Natural killer cell treated with Interleukin-12 subunit alpha and Interleukin-12 subunit beta and Interleukin-15 and Interleukin-18, amount 100 ng/mL, for 72 hours (primary cell): ENCODE measurements at regions not wholly inside any gene's neighbourhood (a gene's known extent, or its start where the extent isn't known, plus 50 kb on each side); places are given as distances from the start of the nearest gene placed in this dataset.

Experiments used
- ATAC-seq, 2 donors: fragments of 150-1000 bp; cut with Tn5 transposase in 1 of 2; sonication (Bioruptor Pico), chemical (Tn5 transposase) in 1 of 2; 2 replicates each; pipeline ENCODE4 v1.10.0; 2021
- DNase-seq: peaks from one replicate; pipeline ENCODE4 v3.0.0; 2022; ENCODE audit warnings: low spot score
- H3K27ac Mint-ChIP-seq, 2 donors: 1 replicate in 1 of 2; 2 replicates in 1 of 2; pipeline ENCODE4 v1.8.0; 2022; ENCODE audit warnings: mixed read lengths in 2 of 2, mild to moderate bottlenecking in 1 of 2, moderate library complexity in 1 of 2
- H3K27me3 Mint-ChIP-seq, 2 donors: 1 replicate in 1 of 2; 2 replicates in 1 of 2; pipeline ENCODE4 v1.8.0; 2022; ENCODE audit warnings: mixed read lengths in 2 of 2
- H3K36me3 Mint-ChIP-seq: one replicate; pipeline ENCODE4 v1.8.0; 2022; ENCODE audit warnings: mixed read lengths
- H3K4me1 Mint-ChIP-seq, 2 donors: 1 replicate in 1 of 2; 2 replicates in 1 of 2; pipeline ENCODE4 v1.8.0; 2022; ENCODE audit warnings: low read depth in 2 of 2, mixed read lengths in 2 of 2, mild to moderate bottlenecking in 1 of 2
- H3K4me3 Mint-ChIP-seq: one replicate; pipeline ENCODE4 v1.8.0; 2022; ENCODE audit warnings: mixed read lengths
- H3K9me3 Mint-ChIP-seq: 2 replicates; pipeline ENCODE4 v1.8.0; 2022; ENCODE audit warnings: mixed read lengths

DNA sequence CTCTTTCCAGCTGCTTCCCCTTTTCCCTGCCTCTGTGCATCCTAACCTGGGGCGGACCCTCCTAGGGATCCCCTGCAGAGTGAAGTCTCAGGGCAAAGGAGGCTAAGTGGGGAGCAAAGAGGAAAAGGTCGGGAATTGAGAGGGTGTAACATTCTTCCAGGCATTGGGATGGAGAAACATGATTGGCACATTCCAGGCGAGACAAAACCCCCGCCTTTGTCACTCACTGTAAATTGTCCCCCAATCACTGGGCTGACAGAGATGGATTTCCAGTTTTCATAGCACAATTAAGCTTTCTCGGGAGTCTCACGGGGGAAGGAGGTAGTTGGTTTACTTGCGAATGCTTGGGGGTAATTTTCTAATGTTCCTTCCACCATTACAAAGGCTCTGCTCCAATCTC lies 74.9 kb downstream of the MIAT start:
- no peak overlapping the region for H3K27ac Mint-ChIP-seq
- peaks cover 3% of the 10 kb centered on the region for H3K36me3 Mint-ChIP-seq
- H3K27me3 Mint-ChIP-seq: no peaks in the 10 kb centered on the region
- no peak overlapping the region for H3K4me3 Mint-ChIP-seq
- ATAC-seq (no peak), DNase-seq (no peak)
- H3K9me3 Mint-ChIP-seq: no peaks in the 10 kb centered on the region
- peaks cover 7 to 18% of the 10 kb centered on the region in 2 donors for H3K4me1 Mint-ChIP-seq

DNA sequence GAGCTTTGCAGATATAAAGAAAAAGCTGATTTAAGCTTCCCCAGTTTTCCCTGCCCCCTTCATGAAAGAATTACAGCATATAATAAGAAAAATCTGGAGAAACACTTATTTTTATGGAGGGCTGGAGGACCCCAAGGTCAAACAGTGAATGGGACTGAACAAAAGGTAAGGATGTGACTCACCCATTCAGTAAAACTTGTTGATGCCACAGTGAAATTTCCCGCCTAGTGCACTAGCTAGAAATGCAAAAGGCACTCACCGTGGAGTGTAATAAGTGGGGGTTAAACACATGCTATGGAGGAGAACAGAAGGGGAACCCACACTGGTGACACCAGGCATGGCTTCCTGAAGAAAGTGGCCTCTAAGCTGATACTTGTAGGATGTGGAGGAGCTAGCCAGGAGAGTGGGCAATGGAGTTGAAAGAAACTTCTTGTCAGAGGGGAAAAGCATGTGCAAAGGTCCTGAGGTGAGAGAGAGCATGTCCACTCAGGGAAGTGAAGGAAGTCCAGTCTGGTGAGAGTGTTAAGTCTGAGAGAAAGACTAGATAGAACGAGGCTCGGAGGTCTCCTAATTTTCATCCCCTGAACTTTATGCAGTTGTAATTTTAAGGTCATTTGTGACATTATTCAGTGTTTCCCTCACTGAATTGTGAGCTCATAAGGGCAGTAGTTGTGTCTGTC lies 77.1 kb downstream of the MIAT start:
- H3K27me3 Mint-ChIP-seq: no peaks in the 10 kb centered on the region
- no peaks in the 10 kb centered on the region for H3K9me3 Mint-ChIP-seq
- H3K4me1 Mint-ChIP-seq: peaks cover 7 to 16% of the 10 kb centered on the region in 2 donors

GRCh38 chr22:26735019-26735409 lies 77.6 kb downstream of the MIAT start:
- Mint-ChIP-seq H3K9me3 (no peaks in the 10 kb centered on the region), H3K4me3 (no peak overlapping the region), H3K27me3 (no peaks in the 10 kb centered on the region), H3K27ac (no peak overlapping the region), H3K36me3 (no peaks in the 10 kb centered on the region), H3K4me1 (peaks cover 7 to 15% of the 10 kb centered on the region in 2 donors)
- DNase-seq: no peak
- ATAC-seq: no peak

More for the DNA sequence above, 77.1 kb downstream of the MIAT start:
- H3K27ac Mint-ChIP-seq: no peak overlapping the region
- DNase-seq: no peak
- no peaks in the 10 kb centered on the region for H3K36me3 Mint-ChIP-seq
- no peak for ATAC-seq
- no peak overlapping the region for H3K4me3 Mint-ChIP-seq

DNA sequence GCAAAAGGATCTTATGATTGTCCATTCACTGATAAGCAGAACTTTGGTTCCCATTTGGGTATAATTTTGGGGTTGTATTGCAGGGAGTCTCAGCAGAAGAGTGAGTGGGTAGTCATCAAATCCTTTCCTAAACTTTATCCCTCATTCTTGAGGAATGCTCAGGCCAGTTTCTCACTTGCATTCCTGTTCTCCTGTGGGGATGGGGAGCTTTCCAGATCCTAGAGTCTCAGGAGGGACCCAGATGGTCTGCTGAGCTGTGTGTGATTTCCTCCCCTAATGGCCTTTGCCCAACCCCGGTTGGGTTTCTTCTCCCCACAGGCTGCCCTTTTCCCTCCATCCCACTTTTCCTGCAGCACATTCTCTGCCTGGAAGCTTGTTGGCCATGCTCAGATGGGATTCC lies 79.9 kb downstream of the MIAT start:
- Mint-ChIP-seq H3K4me1 (peaks cover 7 to 13% of the 10 kb centered on the region in 2 donors), H3K27ac (no peak overlapping the region), H3K9me3 (no peaks in the 10 kb centered on the region), H3K4me3 (no peak overlapping the region), H3K27me3 (no peaks in the 10 kb centered on the region), H3K36me3 (no peaks in the 10 kb centered on the region)
- ATAC-seq (no peak), DNase-seq (no peak)

- H3K27me3 Mint-ChIP-seq: no peaks in the 10 kb centered on the region
- no peak overlapping the region for H3K4me3 Mint-ChIP-seq
- no peak overlapping the region for H3K27ac Mint-ChIP-seq
- H3K36me3 Mint-ChIP-seq: no peaks in the 10 kb centered on the region
- no peak for ATAC-seq
- peaks cover 7% of the 10 kb centered on the region in 2 donors for H3K4me1 Mint-ChIP-seq
- no peaks in the 10 kb centered on the region for H3K9me3 Mint-ChIP-seq
- DNase-seq: no peak
Observed at GRCh38 chr22:26740253-26740652, 82.9 kb downstream of the MIAT start.

DNA sequence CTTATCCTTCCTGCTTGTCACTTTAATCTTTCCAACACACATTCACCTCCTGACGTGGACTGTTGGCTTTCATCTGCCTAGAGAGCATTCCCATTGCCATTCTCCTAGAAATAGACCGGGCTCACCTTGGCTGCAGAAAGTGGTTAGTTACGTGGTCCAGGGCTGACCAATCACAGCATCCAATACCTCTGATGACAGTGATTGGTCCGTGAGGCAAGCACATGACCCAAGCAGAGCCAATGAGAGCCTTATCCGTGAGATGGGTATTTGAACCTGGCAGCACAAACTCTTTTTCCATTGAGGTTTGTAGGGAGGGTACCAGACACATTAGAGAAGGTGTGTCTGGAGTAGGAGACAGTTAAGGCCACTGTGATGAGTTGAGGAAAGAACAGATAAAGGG lies 85.8 kb downstream of the MIAT start:
- H3K4me3 Mint-ChIP-seq: no peak overlapping the region
- H3K4me1 Mint-ChIP-seq: peaks cover 5 to 8% of the 10 kb centered on the region in 2 donors
- no peaks in the 10 kb centered on the region for H3K36me3 Mint-ChIP-seq
- no peak overlapping the region for H3K27ac Mint-ChIP-seq
- no peaks in the 10 kb centered on the region for H3K27me3 Mint-ChIP-seq
- H3K9me3 Mint-ChIP-seq: no peaks in the 10 kb centered on the region
- ATAC-seq: no peak
- no peak for DNase-seq

GRCh38 chr22:26744892-26745808 lies 87.8 kb downstream of the MIAT start:
- Mint-ChIP-seq H3K36me3 (no peaks in the 10 kb centered on the region), H3K27ac (no peak overlapping the region), H3K4me1 (peaks cover 5 to 8% of the 10 kb centered on the region in 2 donors), H3K27me3 (no peaks in the 10 kb centered on the region), H3K9me3 (no peaks in the 10 kb centered on the region), H3K4me3 (no peak overlapping the region)
- DNase-seq: no peak
- ATAC-seq: no peak

DNA sequence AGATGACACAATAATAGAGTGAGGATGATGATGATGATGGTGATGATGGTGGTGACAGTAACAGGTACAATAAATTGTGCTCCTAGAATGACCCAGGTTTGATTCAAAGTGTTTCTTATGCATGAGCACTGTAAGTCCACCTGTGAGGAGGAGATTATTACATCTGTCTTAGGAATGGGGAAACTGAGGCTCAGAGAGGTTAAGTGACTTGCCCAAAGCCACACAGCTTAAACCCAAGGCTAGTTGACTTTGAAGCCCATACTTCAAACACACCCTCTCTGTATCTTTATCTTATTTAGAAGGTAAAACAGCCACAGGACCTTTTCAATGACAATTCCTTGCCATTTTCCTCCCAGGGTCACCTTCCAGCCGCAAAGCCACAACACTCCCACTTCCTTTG lies 88.9 kb downstream of the MIAT start:
- no peak for DNase-seq
- no peaks in the 10 kb centered on the region for H3K36me3 Mint-ChIP-seq
- no peaks in the 10 kb centered on the region for H3K27me3 Mint-ChIP-seq
- peaks cover 8 to 10% of the 10 kb centered on the region in 2 donors for H3K4me1 Mint-ChIP-seq
- no peak overlapping the region for H3K4me3 Mint-ChIP-seq
- no peaks in the 10 kb centered on the region for H3K9me3 Mint-ChIP-seq
- H3K27ac Mint-ChIP-seq: no peak overlapping the region
- no peak for ATAC-seq

GRCh38 chr22:26748845-26749244 lies 91.5 kb downstream of the MIAT start:
- Mint-ChIP-seq H3K4me3 (no peak overlapping the region), H3K27ac (no peak overlapping the region), H3K27me3 (no peaks in the 10 kb centered on the region), H3K4me1 (peaks cover 8 to 11% of the 10 kb centered on the region in 2 donors), H3K36me3 (no peaks in the 10 kb centered on the region), H3K9me3 (no peaks in the 10 kb centered on the region)
- no peak for ATAC-seq
- DNase-seq: no peak

GRCh38 chr22:26751217-26751616 lies 93.8 kb downstream of the MIAT start:
- H3K27ac Mint-ChIP-seq: no peak overlapping the region
- DNase-seq (no peak), ATAC-seq (no peak)
- H3K36me3 Mint-ChIP-seq: no peaks in the 10 kb centered on the region
- peaks cover 4 to 11% of the 10 kb centered on the region in 2 donors for H3K4me1 Mint-ChIP-seq
- H3K27me3 Mint-ChIP-seq: no peaks in the 10 kb centered on the region
- H3K4me3 Mint-ChIP-seq: no peak overlapping the region
- no peaks in the 10 kb centered on the region for H3K9me3 Mint-ChIP-seq

DNA sequence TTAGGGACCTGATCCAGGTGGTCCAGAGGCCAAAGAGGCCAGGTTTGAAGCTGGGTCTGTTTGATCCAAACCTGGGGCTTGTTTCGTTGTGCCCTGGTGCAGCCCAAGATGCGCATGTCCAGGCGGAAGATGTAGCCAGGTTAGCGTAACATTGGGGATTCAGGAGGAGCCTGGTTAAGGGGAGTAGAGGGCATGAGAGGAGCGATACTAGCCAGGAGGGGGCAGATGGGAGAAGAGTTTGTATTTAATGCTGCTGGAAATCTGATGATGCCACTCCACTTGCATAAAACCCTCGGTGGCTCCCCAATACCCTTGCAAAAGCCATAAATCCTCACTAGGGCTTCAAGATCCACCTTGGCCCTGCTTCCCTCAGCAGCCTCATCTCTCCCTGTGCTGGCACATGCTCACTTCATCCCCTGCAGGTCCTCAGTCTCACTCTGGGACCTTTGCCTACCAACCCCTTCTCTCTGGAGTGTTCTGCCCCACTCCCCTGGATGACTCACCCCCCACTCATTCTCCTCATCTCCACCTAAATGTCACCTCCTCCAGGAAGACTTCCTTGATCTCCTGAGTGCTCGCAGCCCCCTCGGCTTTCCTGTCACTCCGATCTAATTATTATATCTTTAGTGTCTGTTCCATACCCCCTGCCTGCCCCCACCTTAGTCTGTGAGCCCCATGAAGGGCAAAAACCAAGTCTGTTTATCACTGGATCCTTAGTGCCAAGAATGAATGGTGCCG lies 95.9 kb downstream of the MIAT start:
- H3K27ac Mint-ChIP-seq: no peak overlapping the region
- H3K9me3 Mint-ChIP-seq: no peaks in the 10 kb centered on the region
- no peak overlapping the region for H3K4me3 Mint-ChIP-seq
- no peaks in the 10 kb centered on the region for H3K36me3 Mint-ChIP-seq
- no peak for DNase-seq
- H3K27me3 Mint-ChIP-seq: no peaks in the 10 kb centered on the region
- no peak for ATAC-seq
- peaks cover 0 to 9% of the 10 kb centered on the region in 2 donors for H3K4me1 Mint-ChIP-seq

GRCh38 chr22:26756675-26757293 lies 99.4 kb downstream of the MIAT start:
- H3K9me3 Mint-ChIP-seq: no peaks in the 10 kb centered on the region
- no peaks in the 10 kb centered on the region for H3K36me3 Mint-ChIP-seq
- H3K27ac Mint-ChIP-seq: no peak overlapping the region
- no peaks in the 10 kb centered on the region for H3K27me3 Mint-ChIP-seq
- ATAC-seq (peak; percentile 79 to 87), DNase-seq (peak; percentile 72)
- H3K4me3 Mint-ChIP-seq: no peak overlapping the region
- peaks cover 8 to 9% of the 10 kb centered on the region in 2 donors for H3K4me1 Mint-ChIP-seq

- H3K4me3 Mint-ChIP-seq: no peak overlapping the region
- DNase-seq: no peak
- ATAC-seq: no peak
- no peaks in the 10 kb centered on the region for H3K27me3 Mint-ChIP-seq
- peaks cover 8 to 9% of the 10 kb centered on the region in 2 donors for H3K4me1 Mint-ChIP-seq
- H3K27ac Mint-ChIP-seq: no peak overlapping the region
- no peaks in the 10 kb centered on the region for H3K36me3 Mint-ChIP-seq
- H3K9me3 Mint-ChIP-seq: no peaks in the 10 kb centered on the region
Observed at GRCh38 chr22:26757496-26757895, 100.1 kb downstream of the MIAT start.
